ENCODE measurements at regions not wholly inside any gene's neighbourhood (a gene's known extent, or its start where the extent isn't known, plus 50 kb on each side); places are given as distances from the start of the nearest gene placed in this dataset.

GRCh38 chr12:105674871-105675699, 344.6 kb downstream of the C12orf75 start:
- TF ChIP-seq POLR2A (IDR thresholded peaks at IDR 0.05): no peak
- no peak for TF ChIP-seq CTCF (IDR thresholded peaks at IDR 0.05)

Data from uterus (tissue), 2 donors.